ENCODE measurements at regions not wholly inside any gene's neighbourhood (a gene's known extent, or its start where the extent isn't known, plus 50 kb on each side); places are given as distances from the start of the nearest gene placed in this dataset.

- no peak for DNase-seq (ENCODE audit: low spot score)
Measured at GRCh38 chr7:46155367-46155766, 234.3 kb upstream of the IGFBP3 start.

DNA sequence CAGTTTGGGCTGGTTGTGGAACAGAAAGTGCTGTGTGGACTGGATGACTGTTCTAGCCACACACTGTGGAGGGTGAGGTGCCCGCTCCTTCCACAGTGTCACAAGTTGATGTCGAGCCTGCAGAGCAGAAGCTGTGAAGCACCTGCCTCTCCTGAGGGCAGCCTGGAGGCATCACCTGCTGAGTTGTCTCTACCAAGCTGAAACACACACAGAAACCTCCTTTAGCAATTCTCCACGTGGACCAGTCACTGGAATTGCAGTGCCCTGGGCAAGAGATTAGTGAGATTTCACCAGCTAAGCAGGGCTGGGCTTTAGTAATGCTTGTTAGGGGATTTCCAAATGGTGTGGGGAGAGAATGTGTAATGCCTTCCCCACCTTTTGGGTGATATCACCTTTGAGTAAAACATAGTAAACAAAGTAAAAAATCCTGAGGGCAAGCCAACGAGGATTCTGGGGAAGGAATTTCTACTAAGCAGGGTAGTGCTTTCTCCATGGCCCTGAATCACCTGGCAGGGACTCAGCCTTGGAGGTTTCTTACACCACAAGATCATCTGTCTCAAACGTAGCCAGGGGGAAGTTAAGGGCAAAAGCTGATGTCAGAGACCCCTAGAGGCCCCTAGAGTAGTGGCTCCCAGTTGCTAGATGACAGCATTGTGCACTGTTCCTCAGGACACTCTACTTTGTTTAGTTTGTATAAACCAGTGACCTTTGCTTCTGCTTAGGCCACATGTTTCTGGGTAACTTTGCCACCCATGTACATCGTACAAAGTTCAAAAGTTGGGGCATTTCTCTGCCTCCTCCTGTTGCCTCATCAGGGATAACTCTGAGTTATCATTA lies 233.1 kb upstream of the IGFBP3 start:
- no peak for DNase-seq (ENCODE audit: low spot score)

DNA sequence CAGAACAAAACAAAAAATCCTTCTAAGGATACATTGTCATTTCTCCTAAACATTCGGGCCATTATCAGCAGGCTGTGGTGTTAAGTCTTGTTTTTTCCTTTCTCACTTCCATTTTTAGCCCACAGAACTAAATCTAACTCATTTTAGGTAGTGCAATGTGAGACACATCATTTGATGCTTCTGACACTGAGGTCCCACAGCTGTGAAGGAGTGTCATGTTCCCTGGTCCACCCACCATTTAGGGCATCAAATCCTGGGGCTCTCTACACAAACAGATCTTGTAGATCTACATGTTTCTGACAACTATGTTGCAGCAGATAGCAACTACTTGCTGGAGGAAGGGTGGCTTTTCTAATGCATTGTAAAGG lies 232.5 kb upstream of the IGFBP3 start:
- no peak for DNase-seq (ENCODE audit: low spot score)

GRCh38 chr7:46152696-46153095 lies 231.6 kb upstream of the IGFBP3 start:
- no peak for DNase-seq (ENCODE audit: low spot score)

DNA sequence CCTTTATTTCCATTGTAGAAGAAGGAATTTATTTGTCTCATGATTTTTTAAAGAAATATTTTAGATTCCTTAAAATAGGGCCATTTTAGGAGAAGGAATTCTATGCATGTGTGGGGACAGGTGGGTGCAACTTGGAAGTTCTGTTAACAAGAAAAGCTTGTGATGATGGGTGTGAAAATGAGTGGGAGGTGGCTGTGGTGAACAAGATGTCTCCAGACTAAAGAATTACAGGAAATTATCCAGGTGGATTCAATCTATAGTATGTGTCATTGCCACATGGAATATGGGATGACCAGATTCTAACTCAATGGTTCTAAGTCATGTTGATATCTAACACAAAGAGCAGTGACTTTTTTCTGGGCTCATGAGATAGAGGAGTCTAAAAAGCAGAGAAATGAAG lies 229.6 kb upstream of the IGFBP3 start:
- DNase-seq (ENCODE audit: low spot score): no peak

DNA sequence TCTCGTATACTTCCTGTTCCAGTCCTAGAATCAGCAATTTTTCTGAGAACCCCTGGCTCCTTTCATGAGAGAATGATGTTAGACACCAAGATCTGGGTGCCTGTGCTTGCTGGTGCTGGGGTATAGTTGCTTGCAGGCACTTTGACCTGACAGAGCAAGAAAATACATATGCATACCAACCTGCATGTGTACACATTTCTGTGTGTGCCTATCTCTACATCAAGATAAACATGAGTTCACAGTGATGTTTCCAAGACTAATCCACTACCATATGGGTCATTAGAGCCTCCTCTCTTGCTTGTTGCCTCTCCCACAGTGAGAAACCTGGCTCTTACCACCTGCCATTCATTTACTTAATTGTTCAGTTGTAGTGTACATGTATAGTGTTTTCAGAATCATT lies 229.1 kb upstream of the IGFBP3 start:
- DNase-seq (ENCODE audit: low spot score): no peak

GRCh38 chr7:46147871-46148270 lies 226.8 kb upstream of the IGFBP3 start:
- no peak for DNase-seq (ENCODE audit: low spot score)

- DNase-seq (ENCODE audit: low spot score): no peak
Measured at GRCh38 chr7:46146454-46147255, 225.6 kb upstream of the IGFBP3 start.

- DNase-seq (ENCODE audit: low spot score): no peak
Measured at GRCh38 chr7:46145412-46145811, 224.3 kb upstream of the IGFBP3 start.

- no peak for DNase-seq (ENCODE audit: low spot score)
Measured at GRCh38 chr7:46143949-46144917, 223.2 kb upstream of the IGFBP3 start.

GRCh38 chr7:46143421-46143820 lies 222.3 kb upstream of the IGFBP3 start:
- DNase-seq (ENCODE audit: low spot score): no peak

DNA sequence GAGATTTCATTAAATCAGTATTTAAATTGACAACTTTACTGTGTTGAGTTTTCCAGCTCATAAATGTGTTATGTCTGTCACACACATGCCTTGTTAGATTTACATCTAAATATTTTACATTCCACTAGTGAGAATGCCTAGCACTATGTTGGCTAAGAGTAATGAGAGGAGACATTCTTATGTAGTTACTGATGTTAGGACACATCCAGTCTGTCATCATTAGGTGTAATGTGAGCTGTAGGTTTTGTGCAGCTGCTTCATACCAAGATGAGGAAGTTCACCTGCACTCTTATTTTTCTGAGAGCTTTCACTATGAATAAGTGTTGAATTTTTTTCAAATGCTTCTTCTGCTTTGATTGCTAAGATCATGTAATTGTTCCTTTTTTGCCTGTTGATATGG lies 218.0 kb upstream of the IGFBP3 start:
- DNase-seq (ENCODE audit: low spot score): no peak

- DNase-seq (ENCODE audit: low spot score): no peak
Measured at GRCh38 chr7:46137725-46138124, 216.7 kb upstream of the IGFBP3 start.

GRCh38 chr7:46135557-46135956 lies 214.5 kb upstream of the IGFBP3 start:
- DNase-seq (ENCODE audit: low spot score): no peak

DNA sequence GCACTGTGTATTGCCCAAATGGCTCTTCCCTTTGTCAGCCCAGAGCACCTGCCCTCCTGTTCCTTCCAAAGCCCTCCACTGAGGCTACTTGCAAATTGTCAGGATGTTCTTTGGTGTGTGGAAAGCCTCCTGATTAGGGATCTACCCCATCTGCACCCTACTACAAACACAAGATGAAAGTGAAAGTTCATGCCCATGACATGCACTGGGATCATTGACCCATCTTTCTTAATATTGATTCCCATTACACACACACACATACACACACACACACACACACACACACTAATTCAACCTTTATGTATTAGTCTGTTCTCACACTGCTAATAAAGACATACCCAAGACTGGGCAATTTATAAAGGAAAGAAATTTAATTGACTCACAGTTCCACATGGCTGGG lies 213.7 kb upstream of the IGFBP3 start:
- DNase-seq (ENCODE audit: low spot score): no peak

DNA sequence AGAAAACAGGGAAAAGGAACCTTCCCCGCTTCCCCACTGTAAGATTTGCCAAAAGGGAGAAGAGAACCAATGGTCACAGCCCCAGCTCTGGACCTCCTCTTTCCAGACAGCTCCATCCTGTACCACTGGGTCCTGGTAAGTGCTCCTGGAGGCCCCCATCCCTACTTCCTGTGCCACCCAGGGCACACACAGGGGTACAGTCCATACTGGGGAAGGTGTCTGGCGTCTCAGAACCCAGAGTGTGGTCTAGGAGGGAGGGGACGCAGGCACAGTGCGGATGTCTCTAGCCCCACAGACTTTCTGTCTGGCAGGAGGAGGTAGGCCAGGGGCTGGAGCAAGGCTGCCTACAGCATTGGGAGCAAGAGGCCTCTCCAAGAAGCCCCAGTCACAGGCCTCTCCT lies 213.3 kb upstream of the IGFBP3 start:
- DNase-seq (ENCODE audit: low spot score): no peak

DNA sequence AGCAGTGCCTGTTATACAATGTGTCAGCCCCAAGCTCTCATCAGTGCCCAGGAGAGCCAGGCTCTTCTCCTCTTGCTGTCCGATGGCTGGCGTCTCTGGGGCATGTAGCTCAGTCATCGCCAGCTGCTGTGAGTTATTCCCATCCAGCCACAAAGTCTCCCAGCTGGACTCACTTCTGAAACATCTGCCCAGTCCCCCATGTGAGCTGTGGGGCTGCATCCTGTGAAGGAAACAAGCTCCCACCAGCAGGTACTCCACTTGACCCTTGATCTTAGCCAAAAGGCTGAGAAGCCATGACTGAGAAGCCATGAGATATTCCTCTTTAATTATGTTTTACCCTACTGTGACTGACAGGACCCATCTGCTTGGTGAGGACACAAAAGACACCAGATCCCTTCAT lies 212.7 kb upstream of the IGFBP3 start:
- no peak for DNase-seq (ENCODE audit: low spot score)

DNA sequence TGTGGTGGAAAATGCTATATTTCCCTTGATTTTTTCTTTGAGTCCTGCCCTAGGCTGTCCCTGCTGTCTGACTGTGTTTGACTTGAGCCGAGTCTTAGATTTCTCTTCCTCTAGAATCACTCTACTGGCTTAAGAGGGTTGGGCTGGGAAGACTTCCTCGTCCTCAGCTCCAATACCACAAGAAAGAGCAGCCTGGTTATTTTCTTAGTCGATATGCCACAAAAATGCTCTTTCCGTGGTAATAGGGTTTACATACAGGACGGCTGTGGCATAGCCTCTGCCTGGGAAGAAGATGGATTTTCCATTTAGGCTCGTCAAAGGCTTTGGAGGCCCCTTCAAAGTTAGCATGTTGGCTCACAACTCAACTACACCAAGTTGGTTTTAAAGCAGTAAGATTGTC lies 212.0 kb upstream of the IGFBP3 start:
- DNase-seq (ENCODE audit: low spot score): no peak

GRCh38 chr7:46131916-46132795 lies 211.1 kb upstream of the IGFBP3 start:
- DNase-seq (ENCODE audit: low spot score): no peak

- DNase-seq (ENCODE audit: low spot score): no peak
Measured at GRCh38 chr7:46129831-46130230, 208.8 kb upstream of the IGFBP3 start.

DNA sequence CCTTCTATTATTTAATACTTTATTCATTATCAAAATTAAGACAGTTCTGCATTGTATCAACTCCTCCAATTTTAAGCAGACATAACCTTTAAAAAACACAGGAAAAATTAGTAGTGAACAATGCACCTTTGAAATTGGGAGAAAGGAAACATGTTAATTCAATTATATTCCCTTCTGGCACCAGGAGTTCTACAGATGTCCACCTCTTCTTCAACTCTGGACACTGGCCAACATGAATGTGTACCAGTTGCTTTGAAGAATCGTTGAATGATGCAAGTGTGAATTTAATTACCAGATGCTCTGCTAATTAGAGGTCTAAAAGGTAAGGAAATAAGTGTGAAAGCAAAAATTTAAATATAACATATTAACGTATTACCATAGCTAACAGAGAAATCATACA lies 206.7 kb upstream of the IGFBP3 start:
- DNase-seq (ENCODE audit: low spot score): no peak
